ENCODE measurements at regions not wholly inside any gene's neighbourhood (a gene's known extent, or its start where the extent isn't known, plus 50 kb on each side); places are given as distances from the start of the nearest gene placed in this dataset.

- Mint-ChIP-seq H3K4me3 (no peak overlapping the region), H3K27me3 (ENCODE audit: insufficient read depth, low read depth, poor library complexity) (peaks cover 1% of the 10 kb centered on the region), H3K4me1 (peaks cover 10% of the 10 kb centered on the region), H3K27ac (0 out of 2 replicates have a peak overlapping the region, but pooled peaks have one; percentile 23), H3K9me3 (no peaks in the 10 kb centered on the region), H3K36me3 (ENCODE audit: low read depth) (no peaks in the 10 kb centered on the region)
- peak; percentile 54 for ATAC-seq
- Histone ChIP-seq H3K4me3 (no peak overlapping the region), H4K20me1 (replicated peaks; ENCODE audit: insufficient read depth) (no peaks in the 10 kb centered on the region), H3K79me2 (replicated peaks; ENCODE audit: insufficient read depth) (no peaks in the 10 kb centered on the region), H3F3A (replicated peaks; ENCODE audit: low read depth) (0 out of 2 replicates have a peak, but pooled peaks cover 3% of the 10 kb centered on the region), H3K9me2 (ENCODE audit: insufficient read depth) (peaks cover 14% of the 10 kb centered on the region), H3K36me3 (ENCODE audit: insufficient read depth) (no peaks in the 10 kb centered on the region), H3K27me3 (ENCODE audit: insufficient read depth) (no peaks in the 10 kb centered on the region), H3K27ac (ENCODE audit: low read depth) (peak overlapping the region; percentile 79; the same call in 1 of the 2 replicates), H3K4me1 (ENCODE audit: insufficient read depth) (peaks cover 12% of the 10 kb centered on the region; the same call in 1 of the 2 replicates), H3K4me2 (peak overlapping the region; percentile 60), H2AFZ (peak overlapping the region; percentile 95)
- peak; percentile 7 for DNase-seq (ENCODE audit: low spot score)
- no peak for TF ChIP-seq REST (IDR thresholded peaks at IDR 0.05; ENCODE audit: unreplicated experiment)
- no peak for TF ChIP-seq ETS1 (IDR thresholded peaks at IDR 0.05)
- no peak for TF ChIP-seq EZH2phosphoT487 (IDR thresholded peaks at IDR 0.05; ENCODE audit: unreplicated experiment)
- TF ChIP-seq ZNF114 (CRISPR knock-in tag; IDR thresholded peaks at IDR 0.05): no peak
- TF ChIP-seq JUNB (IDR thresholded peaks at IDR 0.05; ENCODE audit: unreplicated experiment): no peak
- TF ChIP-seq CTCF (conservative IDR thresholded peaks at IDR 0.05; ENCODE audit: low read depth in 2 of 2): no peak
- no peak for TF ChIP-seq STAT1 (IDR thresholded peaks at IDR 0.05; ENCODE audit: unreplicated experiment)
- TF ChIP-seq POLR2AphosphoS5 (IDR thresholded peaks at IDR 0.05; ENCODE audit: low read depth): no peak
- TF ChIP-seq EZH2 (IDR thresholded peaks at IDR 0.05; ENCODE audit: low read depth, unreplicated experiment): no peak
- TF ChIP-seq ZNF331 (CRISPR knock-in tag; IDR thresholded peaks at IDR 0.05; ENCODE audit: low read depth): no peak
- TF ChIP-seq CREB1 (CRISPR knock-in tag; IDR thresholded peaks at IDR 0.05; ENCODE audit: low read depth): no peak
- no peak for TF ChIP-seq NANOG (IDR thresholded peaks at IDR 0.05; ENCODE audit: borderline replicate concordance)
- no peak for TF ChIP-seq ZNF462 (CRISPR knock-in tag; IDR thresholded peaks at IDR 0.05)
These were observed 162.8 kb downstream of the PIK3R1 start for GRCh38 chr5:68378204-68378820.

Data from GM23338 (cell line).